HG03066 (cell line): ENCODE measurements at regions not wholly inside any gene's neighbourhood (a gene's known extent, or its start where the extent isn't known, plus 50 kb on each side); places are given as distances from the start of the nearest gene placed in this dataset.

Experiments used
- ATAC-seq: cut with Tn5 transposase; IDR thresholded peaks from one replicate; pipeline ENCODE4 v1.9.1; 2021; ENCODE audit warnings: low read depth; ENCODE audit not compliant: unreplicated experiment

- no peak for ATAC-seq
These were observed 90.1 kb upstream of the FAM169A start for GRCh38 chr5:74956278-74956677.

- no peak for ATAC-seq
These were observed 88.7 kb upstream of the FAM169A start for GRCh38 chr5:74954919-74955318.

GRCh38 chr5:74953937-74954720 lies 87.9 kb upstream of the FAM169A start:
- no peak for ATAC-seq

GRCh38 chr5:74953554-74953936 lies 87.4 kb upstream of the FAM169A start:
- ATAC-seq: no peak

- no peak for ATAC-seq
These were observed 86.2 kb upstream of the FAM169A start for GRCh38 chr5:74952406-74952805.

- ATAC-seq: no peak
These were observed 85.7 kb upstream of the FAM169A start for GRCh38 chr5:74951865-74952264.

GRCh38 chr5:74950836-74951515 lies 84.8 kb upstream of the FAM169A start:
- no peak for ATAC-seq

GRCh38 chr5:74949976-74950375 lies 83.8 kb upstream of the FAM169A start:
- no peak for ATAC-seq

- ATAC-seq: no peak
These were observed 81.9 kb upstream of the FAM169A start for GRCh38 chr5:74948031-74948546.

GRCh38 chr5:74946471-74946870 lies 80.3 kb upstream of the FAM169A start:
- no peak for ATAC-seq

GRCh38 chr5:74945561-74946165 lies 79.5 kb upstream of the FAM169A start:
- ATAC-seq: peak; percentile 79

- ATAC-seq: no peak
These were observed 77.7 kb upstream of the FAM169A start for GRCh38 chr5:74943905-74944304.

- no peak for ATAC-seq
These were observed 76.6 kb upstream of the FAM169A start for GRCh38 chr5:74942622-74943286.

GRCh38 chr5:74940782-74941353 lies 74.7 kb upstream of the FAM169A start:
- ATAC-seq: no peak

- ATAC-seq: no peak
These were observed 72.2 kb upstream of the FAM169A start for GRCh38 chr5:74938250-74938933.

- ATAC-seq: no peak
These were observed 69.5 kb upstream of the FAM169A start for GRCh38 chr5:74935752-74936091.

- ATAC-seq: no peak
These were observed 69.0 kb upstream of the FAM169A start for GRCh38 chr5:74934949-74935751.

GRCh38 chr5:74927336-74927735 lies 61.1 kb upstream of the FAM169A start:
- no peak for ATAC-seq

GRCh38 chr5:74919487-74919886 lies 53.3 kb upstream of the FAM169A start:
- ATAC-seq: no peak
